DMS79 (cell line): ENCODE measurements at regions not wholly inside any gene's neighbourhood (a gene's known extent, or its start where the extent isn't known, plus 50 kb on each side); places are given as distances from the start of the nearest gene placed in this dataset.
"Not testable (repeated sequence)": the region's sequence is repeated elsewhere in the genome, so short reads cannot be mapped to it uniquely, and the experiment has no call there.

Source experiments
- DNase-seq: peaks from one replicate; lab custom pipeline; 2025; lab: John Stamatoyannopoulos, UW

- no peak for DNase-seq
Measured at GRCh38 chr6:156281266-156281665, 495.9 kb upstream of the ARID1B start.

- DNase-seq, result peak; percentile 76
Measured at GRCh38 chr6:156280065-156280464, 497.1 kb upstream of the ARID1B start.

GRCh38 chr6:156279261-156279969 is 497.8 kb upstream of the ARID1B start:
- DNase-seq, result no peak

GRCh38 chr6:156273065-156273711 is 504.0 kb upstream of the ARID1B start:
- no peak for DNase-seq

- no peak for DNase-seq
Measured at GRCh38 chr6:156269751-156270369, 507.3 kb upstream of the ARID1B start.

- DNase-seq, result no peak
Measured at GRCh38 chr6:156268849-156269248, 508.3 kb upstream of the ARID1B start.

GRCh38 chr6:156262014-156262413 is 515.2 kb upstream of the ARID1B start:
- DNase-seq, result peak; percentile 13

- DNase-seq, result no peak
Measured at GRCh38 chr6:156260815-156261214, 516.4 kb upstream of the ARID1B start.

GRCh38 chr6:156258981-156259380 is 518.2 kb upstream of the ARID1B start:
- DNase-seq, result no peak

- no peak for DNase-seq
Measured at GRCh38 chr6:156256161-156256560, 521.0 kb upstream of the ARID1B start.

- DNase-seq, result no peak
Measured at GRCh38 chr6:156254240-156254639, 522.9 kb upstream of the ARID1B start.

- no peak for DNase-seq
Measured at GRCh38 chr6:156250593-156250992, 526.6 kb upstream of the ARID1B start.

GRCh38 chr6:156242206-156242605 is 535.0 kb upstream of the ARID1B start:
- no peak for DNase-seq

- DNase-seq, result no peak
Measured at GRCh38 chr6:156231026-156231765, 546.0 kb upstream of the ARID1B start.

- DNase-seq, result no peak
Measured at GRCh38 chr6:156219973-156220372, 557.2 kb upstream of the ARID1B start.

GRCh38 chr6:156205678-156206077 is 571.5 kb upstream of the ARID1B start:
- no peak for DNase-seq

- no peak for DNase-seq
Measured at GRCh38 chr6:156199182-156199581, 578.0 kb upstream of the ARID1B start.

- no peak for DNase-seq
Measured at GRCh38 chr6:156197513-156197912, 579.7 kb upstream of the ARID1B start.

- no peak for DNase-seq
Measured at GRCh38 chr6:156194981-156195380, 582.2 kb upstream of the ARID1B start.

GRCh38 chr6:156193381-156193780 is 583.8 kb upstream of the ARID1B start:
- DNase-seq, result no peak

GRCh38 chr6:156191895-156192294 is 585.3 kb upstream of the ARID1B start:
- DNase-seq, result no peak

- not testable (repeated sequence) for DNase-seq
Measured at GRCh38 chr6:156191390-156191789, 585.8 kb upstream of the ARID1B start.

- DNase-seq, result peak; percentile 80
Measured at GRCh38 chr6:156190270-156190669, 586.9 kb upstream of the ARID1B start.
